Femur (tissue), 1 donor: ENCODE measurements at regions not wholly inside any gene's neighbourhood (a gene's known extent, or its start where the extent isn't known, plus 50 kb on each side); places are given as distances from the start of the nearest gene placed in this dataset.

Experiments used
- DNase-seq: peaks from one replicate; pipeline ENCODE4 v3.0.0-alpha.2; 2017

DNA sequence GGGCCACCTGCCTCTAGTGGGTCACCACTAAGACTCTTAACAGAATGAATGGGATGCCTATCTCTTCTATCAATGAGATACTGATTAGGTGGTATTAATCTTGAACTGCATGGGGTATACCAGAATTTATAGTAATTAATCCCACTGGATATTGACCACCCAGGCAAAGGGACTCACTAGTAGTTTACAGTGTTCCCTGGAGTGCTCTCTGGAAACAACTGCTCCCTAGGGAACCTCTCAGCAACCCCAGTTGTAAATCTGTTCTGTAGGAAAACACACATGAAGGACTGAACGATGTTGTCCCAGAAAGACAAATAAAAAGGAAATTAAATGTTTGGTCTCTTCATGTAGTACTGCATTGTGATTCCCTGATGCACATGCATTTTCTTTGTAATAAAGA lies 430.5 kb downstream of the HLX start:
- DNase-seq, result no peak

DNA sequence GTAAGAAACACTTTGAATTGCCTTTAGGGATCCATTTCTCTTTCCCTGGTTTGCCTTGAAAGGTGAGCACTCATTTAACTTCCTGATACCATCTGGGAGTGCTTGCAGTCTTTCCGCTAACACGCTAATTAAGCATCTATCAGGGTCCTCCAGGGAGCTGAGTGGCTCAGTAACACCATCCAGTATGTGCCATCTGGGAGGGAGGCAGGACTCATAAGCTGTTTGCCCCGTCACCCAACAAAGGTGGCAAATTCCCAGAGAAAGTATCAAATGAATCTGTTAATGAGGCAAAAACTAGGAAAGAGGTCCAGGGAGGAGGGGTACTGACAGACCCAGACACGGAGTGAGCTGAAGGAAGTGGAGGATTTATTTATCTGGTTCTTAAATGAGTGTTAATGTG lies 430.9 kb downstream of the HLX start:
- DNase-seq, result no peak

DNA sequence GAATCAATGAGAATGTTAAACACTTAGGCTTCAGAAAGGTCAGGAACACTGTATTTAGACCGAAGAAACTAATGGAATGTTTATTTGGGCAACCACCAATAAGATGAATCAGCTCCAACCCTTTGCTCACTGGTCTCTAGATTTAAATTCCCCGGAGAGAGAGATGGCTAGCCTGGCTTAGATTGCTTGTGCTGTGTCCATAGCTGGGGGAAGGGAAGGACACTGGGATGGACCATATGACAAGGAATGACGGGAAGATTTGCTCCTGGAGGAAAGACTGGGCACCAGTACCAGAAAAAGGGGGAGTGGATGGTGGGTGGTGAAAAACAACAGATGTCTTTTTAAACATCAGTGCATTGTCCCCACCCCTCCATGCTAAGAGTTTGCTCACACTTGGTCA lies 426.6 kb downstream of the DUSP10 start:
- DNase-seq, result no peak

DNA sequence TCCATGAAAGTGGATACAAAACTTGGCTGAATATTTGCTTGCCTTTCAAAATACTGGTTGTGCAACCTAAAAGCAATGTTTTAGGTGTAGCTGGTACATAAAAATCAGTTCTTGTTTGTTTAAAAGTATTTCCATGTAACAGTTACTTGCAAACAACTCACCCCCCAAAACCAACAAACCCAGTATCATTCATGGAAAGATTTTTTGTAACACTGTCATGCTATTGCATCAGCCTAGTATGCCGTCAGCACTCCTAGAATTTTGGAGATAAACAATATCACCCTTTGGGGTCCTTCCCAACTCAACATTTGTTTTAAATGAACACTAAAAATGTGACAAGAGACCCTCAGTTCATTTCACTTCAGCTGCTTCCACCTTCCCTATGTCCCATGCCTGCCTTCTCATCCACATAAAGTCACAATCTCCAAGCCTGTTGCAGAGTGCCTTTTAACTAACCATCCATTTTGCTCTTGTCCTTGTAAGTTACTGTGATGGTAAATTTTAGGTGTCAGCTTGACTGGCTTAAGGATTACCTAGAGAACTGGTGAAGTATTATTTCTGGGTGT lies 425.3 kb downstream of the DUSP10 start:
- no peak for DNase-seq

DNA sequence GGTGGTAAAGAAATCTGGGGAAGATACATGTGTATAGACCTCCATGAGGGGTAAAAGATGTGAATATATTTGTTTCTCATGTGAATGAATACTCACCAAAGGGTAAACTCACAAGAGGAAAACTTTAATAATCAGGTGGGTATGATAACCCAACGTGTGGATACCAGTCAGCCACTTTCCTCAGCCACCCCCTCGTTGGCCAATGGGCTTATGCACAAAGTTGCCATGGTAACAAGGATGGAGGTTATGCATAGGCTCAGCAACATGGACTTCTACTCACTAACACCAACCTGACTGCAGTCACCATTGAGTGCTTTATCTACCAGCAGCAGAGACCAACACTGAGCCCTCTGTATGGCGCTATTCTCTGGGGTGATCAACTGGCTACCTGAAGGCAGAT lies 424.4 kb downstream of the DUSP10 start:
- DNase-seq, result no peak

DNA sequence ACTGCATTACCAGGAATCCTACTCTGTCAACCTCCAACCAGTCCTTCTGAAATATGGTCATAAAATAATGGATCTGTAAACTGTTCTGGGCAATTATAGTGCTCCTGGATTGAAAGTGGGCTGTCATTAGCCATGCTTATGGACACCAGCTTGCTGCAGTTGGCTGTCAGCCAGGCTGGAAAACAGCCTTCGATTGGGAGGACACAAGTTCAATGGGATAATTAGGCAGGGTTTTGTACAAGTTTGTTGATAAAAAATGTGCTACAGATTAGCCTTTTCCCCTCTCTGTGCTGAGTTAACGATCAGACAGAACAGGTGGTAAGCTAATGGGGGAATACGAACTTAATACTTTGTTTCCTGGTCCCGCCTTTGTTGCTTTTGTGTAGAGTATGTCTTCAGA lies 413.9 kb downstream of the DUSP10 start:
- no peak for DNase-seq

DNA sequence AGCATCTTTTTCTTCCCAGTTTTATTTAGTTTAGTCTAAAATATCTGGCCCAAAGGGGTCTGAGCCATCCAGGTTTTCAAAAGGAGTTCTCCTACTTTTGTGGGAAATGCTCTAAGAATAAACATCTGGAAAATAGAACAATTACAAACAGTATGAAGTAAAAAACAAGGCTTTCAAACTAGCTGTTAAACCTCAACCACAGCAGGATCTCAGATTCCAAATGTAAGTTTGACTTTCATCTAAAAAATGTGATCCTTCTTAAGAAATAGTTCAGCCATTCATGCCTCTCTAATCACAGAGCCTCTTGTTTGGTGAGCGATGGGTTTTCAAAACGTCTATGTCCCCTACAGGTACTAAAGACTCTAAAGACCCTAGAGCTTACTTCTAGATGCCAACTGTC lies 413.5 kb downstream of the DUSP10 start:
- DNase-seq, result no peak

DNA sequence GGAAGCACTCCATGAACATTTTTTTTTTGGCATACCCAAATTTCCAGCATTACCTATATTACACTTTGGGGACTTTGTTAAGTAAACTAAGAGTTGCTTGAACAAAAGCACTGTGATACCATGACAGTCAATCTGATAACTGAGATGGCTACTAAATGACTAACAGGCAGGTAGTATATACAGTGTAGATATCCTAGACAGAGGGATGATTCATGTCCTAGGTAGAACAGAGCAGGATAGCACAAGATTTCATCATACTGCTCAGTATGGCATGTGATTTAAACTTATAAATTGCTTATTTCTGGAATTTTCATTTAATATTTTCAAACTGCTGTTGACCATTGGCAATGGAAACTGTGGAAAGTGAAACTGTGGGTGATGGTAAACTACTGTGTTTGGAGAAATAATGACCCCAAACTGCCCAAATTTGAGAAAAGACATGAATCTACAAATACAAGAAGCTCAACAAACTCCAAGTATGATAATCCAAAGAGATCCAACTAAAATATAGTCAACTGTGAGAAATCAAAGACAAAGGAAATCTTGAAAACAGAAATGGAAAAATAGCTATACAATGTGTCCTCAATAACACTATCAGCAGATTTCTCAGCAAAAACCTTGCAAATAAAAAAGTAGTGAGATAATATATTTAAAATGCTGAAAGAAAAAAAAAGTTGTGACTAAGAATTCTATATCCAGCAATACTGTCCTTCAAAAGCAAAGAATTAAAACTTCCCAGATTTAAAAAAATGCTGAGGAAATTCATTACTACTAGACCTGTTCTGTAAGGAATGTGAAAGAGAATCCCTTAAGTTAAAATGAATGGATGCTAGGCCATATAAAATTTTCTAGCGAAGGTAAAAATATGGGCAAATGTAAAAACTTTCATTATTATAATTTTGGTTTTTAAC lies 410.4 kb downstream of the DUSP10 start:
- no peak for DNase-seq

DNA sequence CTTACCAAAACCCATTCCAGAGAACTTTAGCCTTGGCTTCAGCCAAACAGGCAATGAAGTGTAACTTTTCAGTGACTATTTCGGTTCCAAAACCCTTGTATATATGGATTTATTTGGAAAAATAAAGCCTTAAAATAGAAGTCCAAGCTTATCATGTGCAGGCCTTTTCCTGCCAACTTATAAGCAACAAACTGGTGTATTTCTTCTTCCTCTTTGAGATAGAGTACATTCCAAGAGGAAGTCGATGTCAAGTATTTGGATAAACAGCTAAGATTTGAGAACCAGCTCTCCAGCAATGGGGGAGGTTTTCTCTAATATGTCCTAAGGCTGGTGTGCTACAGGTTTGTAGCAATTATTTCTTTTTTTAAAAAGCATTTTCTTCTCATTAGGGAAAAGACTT lies 407.8 kb downstream of the DUSP10 start:
- DNase-seq, result no peak

DNA sequence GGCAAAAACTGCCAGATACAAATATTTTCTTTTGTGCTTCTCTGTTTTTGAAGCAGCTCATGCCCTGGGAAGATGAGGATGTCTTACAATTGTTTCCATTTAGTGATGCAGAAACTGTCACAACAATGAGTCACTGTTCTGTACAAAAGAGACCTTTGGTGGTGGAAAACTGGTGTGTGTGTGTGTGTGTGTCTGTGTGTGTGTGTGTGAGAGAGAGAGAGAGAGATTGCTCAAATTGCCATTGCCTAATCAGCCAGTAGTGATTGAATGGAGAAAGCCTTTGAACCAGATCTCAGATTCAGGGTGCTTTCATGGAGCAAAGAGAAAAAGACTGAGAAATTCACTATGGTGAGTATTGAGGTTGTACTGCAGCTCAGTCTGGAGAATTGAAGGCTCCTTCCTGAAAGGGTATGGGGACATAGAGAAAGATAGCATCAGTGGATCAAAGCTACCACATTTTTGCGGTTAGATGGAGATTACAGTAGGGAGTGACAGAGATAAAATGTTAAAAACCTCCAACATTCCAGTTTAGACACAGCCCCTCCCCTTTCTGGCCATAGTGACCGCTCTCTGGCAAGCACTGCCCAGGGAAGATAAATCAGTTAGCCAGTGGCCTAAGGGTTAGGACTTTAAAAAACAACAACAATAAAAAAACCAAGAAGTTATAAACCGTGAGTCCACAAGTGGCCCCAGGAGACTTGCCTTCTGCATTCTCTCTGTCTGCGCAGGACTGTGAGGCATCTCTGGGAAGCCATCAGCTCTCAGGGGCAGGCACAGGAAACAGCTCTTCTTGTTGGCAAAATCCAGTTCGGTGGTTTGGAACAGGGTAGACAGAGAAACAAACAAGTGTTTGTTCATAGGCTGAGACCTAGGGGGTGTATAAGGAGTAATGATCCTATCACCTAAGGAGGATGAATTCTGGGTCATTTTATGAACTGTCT lies 406.5 kb downstream of the DUSP10 start:
- DNase-seq, result peak; percentile 58

DNA sequence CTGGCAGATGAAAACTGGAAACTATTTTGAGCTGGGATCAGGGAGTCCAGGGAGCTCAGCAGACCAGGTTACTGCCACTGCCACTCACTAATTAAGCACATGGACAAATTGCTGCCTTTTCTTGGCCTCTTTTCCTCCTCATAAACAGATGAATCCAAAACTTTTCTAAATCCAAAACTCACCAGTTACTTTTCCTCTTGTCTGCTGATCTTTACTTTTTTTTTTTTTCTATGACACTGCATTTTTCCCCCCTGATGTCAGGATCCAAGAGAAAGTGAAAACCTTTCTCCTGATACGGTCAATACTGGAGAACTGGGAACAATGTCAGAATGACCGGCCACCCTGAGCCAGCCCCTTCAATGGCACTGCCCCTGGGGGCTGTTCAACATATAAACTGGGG lies 405.8 kb downstream of the DUSP10 start:
- no peak for DNase-seq

DNA sequence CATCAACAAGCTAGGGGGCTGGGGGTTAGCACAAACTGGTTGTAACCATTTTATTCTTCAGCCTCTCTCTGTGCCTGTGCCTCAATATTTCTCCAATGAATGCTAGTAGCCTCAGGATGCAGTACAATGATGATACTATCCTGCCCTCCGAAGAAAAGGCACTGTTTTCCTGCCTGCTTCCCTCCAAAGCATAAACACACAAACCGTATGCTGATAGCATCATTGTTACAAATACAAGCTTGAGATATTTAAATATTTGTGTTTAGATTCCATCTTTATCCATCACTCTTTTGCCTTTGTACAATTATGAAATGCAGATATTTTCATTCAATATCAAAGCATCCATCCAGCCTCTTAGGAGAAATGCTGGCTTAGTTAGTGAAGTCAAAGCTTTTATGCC lies 404.8 kb downstream of the DUSP10 start:
- DNase-seq, result no peak

DNA sequence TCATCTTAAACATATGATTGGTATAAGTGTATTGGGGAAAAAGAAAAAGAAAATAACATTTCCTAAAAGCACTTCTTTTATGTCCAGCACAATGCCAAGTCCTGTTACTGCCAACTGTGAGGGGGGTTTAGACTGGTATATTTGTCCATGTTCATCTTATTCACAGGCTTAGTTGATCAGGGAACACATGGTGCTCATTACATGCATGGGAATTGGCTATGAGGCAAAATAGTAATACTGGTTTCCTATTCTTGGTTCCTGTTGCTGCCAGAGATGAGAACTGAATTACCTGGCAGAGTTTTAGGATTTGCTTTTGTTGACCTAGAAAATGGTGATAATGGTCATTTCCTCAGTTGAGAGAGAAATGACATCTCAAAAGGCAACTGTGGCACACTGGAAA lies 398.8 kb downstream of the DUSP10 start:
- no peak for DNase-seq

DNA sequence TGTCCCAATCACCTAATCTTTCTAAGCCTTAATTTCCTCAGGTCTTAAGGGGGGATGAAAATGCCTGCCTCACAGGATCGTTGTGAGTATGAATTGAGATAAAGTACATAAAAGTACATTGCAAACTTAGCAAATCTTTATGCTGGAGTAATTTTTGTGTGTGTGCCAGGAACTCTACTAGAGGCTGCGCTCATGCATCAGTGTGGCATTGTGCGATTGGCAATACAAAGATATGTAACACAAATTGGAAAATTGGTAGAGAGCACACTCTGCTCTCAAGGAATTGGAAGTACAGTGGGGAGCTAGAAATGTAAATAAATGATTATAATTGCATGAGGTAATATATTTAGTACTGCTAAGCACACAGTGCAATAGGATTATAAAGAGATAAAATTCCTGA lies 398.3 kb downstream of the DUSP10 start:
- no peak for DNase-seq

DNA sequence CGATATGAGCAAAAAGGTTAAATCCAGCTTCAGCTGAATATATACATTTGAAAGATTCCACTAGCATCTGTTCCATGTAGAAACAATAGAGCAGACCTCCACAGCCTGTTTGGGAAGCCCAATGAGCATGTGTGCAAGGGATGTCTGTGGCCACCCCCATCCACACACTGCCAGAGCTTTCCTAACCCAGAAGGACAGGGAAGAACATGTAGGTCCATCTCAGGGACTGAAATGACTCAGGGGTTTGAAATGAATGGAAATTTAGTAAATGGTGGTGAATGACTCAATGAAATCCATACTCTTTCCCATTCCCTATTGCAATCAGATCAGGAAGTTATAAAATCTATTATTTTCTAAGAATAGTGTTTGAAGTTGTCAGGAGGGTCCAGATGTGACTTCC lies 397.2 kb downstream of the DUSP10 start:
- DNase-seq, result no peak

DNA sequence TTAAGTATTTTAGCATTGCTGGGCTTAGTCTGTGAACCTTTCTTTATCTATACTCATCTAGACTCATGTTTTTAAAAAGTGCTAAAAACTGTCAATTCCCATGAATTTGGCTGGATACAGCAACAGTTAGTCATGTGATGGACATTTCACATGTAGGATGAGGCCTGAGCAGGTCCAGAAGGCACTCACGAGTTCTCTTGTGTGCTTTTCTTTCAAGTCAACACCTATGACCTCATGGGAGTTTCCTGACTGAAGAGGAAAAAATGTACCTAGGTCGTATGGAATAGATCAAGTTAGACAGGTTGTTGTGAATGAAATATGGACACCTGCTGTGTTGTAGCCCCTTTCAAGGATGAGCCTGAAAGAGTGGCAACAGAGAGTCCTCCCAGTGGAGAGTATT lies 394.2 kb downstream of the DUSP10 start:
- DNase-seq, result no peak

DNA sequence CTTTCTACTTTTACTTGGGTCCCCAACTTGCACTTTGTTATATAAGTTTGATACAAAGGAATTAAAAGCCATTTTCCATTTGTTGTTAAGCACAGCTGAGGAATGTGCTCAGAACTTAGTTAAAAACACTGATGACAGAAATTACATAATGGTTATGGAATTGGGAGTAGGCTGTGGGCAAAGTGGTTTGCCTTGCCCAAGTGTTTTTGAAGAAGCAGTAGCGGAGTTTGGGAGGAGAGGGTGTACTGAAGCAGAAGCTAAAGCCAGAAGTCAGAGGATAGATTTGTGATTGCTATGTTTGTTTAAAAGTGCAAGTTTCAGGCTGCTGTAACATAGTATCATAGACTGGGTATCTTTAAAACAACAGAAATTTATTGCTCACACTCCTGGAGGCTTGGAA lies 391.8 kb downstream of the DUSP10 start:
- no peak for DNase-seq

DNA sequence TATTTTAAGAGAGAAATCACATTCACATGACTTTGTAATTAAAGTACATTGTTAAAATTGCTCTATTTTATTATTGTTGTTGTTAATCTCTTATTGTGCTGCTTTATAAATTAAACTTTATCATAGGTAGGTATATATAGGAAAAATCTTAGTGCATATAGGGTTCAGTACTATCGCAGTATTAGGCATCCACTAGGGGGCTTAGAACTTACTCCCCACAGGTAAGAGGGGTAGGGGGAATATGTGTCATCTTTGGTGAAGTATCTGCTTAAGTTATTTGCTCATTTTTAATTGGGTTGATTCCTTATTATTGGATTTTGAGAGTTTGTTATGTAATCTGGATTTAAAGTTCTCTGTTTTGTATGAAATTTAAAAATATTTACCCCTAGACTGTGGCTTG lies 385.2 kb downstream of the DUSP10 start:
- DNase-seq, result no peak

DNA sequence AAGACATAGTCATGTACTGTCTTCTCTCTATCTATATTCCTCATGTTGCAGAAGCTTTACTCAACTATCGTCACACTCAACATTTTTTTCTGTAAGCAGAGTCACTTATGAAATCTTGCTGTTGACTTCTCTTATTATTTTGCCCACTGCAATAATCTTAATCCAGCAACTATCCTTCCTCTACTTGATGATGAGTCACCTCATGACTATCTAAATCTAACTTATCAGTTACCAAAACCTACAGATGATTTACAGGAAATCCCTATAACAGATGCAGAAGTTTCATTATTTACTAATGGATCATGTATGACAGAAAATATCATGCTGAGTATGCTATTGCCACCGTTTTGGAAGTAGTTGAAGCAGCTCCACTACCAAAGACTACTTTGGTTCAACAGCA lies 378.9 kb downstream of the DUSP10 start:
- DNase-seq, result no peak

DNA sequence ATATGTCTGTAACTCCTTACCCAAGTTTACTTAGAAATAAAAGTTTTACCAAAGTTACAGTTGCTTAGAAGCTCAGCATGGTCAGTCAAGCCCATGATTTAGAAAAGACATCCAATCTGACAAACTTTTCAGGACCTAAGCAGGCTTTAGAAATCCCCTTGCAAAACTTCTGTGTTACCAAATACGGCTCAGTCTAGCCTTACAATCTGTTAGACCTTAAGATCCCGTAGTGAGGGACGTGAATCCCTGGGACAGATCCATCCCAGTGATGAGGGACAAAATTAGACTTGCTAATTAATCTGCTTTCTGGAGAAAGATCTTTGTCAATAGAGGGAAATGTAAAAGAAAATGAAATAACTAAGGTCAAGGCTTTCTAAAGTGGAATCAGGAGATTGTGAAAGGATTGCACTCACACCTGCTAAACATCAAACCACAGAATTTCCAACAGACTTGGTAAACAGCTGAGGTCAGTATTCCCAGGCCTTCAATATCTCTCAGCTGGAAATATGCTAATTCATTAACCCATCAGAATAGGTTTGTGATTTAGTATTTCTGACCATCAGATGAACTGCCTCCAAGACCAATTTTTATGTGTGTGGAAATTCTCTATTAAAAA lies 375.3 kb downstream of the DUSP10 start:
- DNase-seq, result no peak

DNA sequence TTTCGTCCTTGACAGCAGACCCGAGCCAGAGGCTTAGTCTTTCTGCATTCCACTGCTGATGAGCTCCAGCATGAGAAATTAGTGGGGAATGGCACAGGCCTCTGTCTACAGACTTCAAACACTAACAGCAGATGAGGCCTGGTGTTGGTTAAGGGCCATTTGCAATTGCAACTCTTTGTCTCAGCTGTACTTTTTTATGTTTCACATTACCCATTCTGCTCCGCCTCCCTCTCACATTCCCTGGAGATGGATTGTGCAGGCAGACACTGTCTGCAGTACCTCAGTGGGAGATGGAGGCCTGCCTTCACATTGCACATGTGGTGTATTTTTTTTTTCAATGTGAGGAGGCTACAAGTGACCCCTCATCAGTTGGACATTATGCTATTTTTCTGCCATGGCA lies 370.2 kb downstream of the DUSP10 start:
- peak; percentile 18 for DNase-seq

DNA sequence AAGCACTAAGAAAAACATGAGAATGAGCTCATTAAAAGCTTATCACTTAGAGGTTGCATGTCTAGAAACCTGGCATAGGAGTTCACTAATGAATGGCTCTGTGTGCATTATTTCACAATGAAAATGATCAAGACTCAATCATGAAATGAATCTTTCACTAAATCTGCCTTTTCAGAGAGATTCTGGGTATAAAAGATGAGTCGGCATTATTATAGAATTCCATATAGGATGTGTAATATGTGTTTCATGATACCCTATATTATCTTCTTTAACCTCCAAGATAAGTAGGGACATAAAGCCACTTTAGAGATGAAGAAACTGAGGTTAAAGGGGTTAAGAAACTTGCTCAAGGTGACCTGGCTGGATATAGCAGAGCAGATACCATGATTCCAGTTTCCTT lies 368.1 kb downstream of the DUSP10 start:
- DNase-seq, result no peak

DNA sequence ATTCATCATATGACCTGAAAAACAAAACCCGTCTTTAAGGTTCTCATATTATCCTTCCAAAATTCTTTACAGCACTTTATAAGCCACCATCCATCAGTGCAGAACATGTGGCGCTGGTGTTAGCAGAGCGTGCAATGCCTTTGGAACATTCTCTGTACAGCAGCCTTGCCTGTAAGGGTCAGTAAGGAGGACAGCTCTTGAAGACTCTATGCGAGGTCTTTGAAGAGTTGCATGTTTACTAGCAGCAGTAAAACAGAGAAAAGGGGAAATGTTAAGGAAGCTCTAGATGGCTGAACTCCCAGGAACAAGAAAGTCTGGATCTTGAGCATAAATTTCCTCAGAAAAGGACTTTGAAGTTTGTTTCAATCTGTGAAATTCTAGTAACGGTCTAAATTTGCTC lies 365.6 kb downstream of the DUSP10 start:
- DNase-seq, result no peak
